ENCODE measurements at regions not wholly inside any gene's neighbourhood (a gene's known extent, or its start where the extent isn't known, plus 50 kb on each side); places are given as distances from the start of the nearest gene placed in this dataset.

GRCh38 chr16:73599870-73600269 is 551.9 kb upstream of the ZFHX3 start:
- H3K4ac ChIP-seq (replicated peaks; ENCODE audit: insufficient read length, low read depth, low read length): no peak overlapping the region
- H3K23ac ChIP-seq (ENCODE audit: insufficient read length): no peak overlapping the region
- no peak overlapping the region for H2BK15ac ChIP-seq (ENCODE audit: low read length)
- no peak overlapping the region for H4K8ac ChIP-seq (ENCODE audit: extremely low read depth, insufficient read depth, low read length)
- no peak overlapping the region for H3K9ac ChIP-seq (replicated peaks in 1 of 4; ENCODE audit: extremely low read depth in 1 of 4, low read depth in 3 of 4, low read length in 3 of 4)
- H3K4me2 ChIP-seq (ENCODE audit: insufficient read depth in 1 of 2, low read depth in 2 of 2, low read length in 2 of 2): no peak overlapping the region
- no peak for FAIRE-seq
- no peak overlapping the region for H2BK120ac ChIP-seq (replicated peaks; ENCODE audit: low read depth, low read length)
- no peaks in the 10 kb centered on the region for H4K20me1 ChIP-seq (replicated peaks in 1 of 2; ENCODE audit: control insufficient read depth in 1 of 2, insufficient read depth in 2 of 2, low read length in 2 of 2)
- no peaks in the 10 kb centered on the region for H3K36me3 ChIP-seq (ENCODE audit: control insufficient read depth in 2 of 4, insufficient read depth in 4 of 4, low read length in 3 of 4)
- no peaks in the 10 kb centered on the region for H3K9me3 ChIP-seq (ENCODE audit: insufficient read depth in 2 of 2, low read depth in 1 of 2, low read length in 1 of 2)
- CTCF ChIA-PET (ENCODE audit: partially characterized antibody): no interaction called here
- no peak overlapping the region for H2AFZ ChIP-seq (ENCODE audit: low read length)
- H3K23me2 ChIP-seq (ENCODE audit: low read depth, low read length): no peaks in the 10 kb centered on the region
- H3K27ac ChIP-seq (ENCODE audit: low read depth, low read length): no peak overlapping the region
- peaks cover 0 to 2% (median under 1%) of the 10 kb centered on the region in 4 experiments; a peak in 3 of 7 replicates for H3K4me1 ChIP-seq (replicated peaks in 1 of 4; ENCODE audit: control insufficient read depth in 3 of 4, insufficient read depth in 4 of 4, low read length in 3 of 4)
- H3K14ac ChIP-seq (ENCODE audit: insufficient read length): no peak overlapping the region
- DNase-seq (ENCODE audit: low read depth in 1 of 2, low spot score in 2 of 2): no peak
- no peak overlapping the region for H2BK20ac ChIP-seq (ENCODE audit: low read length)
- H2BK5ac ChIP-seq (ENCODE audit: low read depth, low read length): no peak overlapping the region
- no peak overlapping the region for H4K5ac ChIP-seq (ENCODE audit: insufficient read length, low read depth, low read length)
- H3K18ac ChIP-seq (ENCODE audit: extremely low read depth, low read length): no peak overlapping the region
- H3K56ac ChIP-seq (replicated peaks; ENCODE audit: insufficient read length, low read depth, low read length): no peak overlapping the region
- no peaks in the 10 kb centered on the region for H3K79me2 ChIP-seq (ENCODE audit: control insufficient read depth in 1 of 2, insufficient read depth in 2 of 2, low read length in 2 of 2)
- H4K91ac ChIP-seq (replicated peaks; ENCODE audit: insufficient read length, low read length): no peak overlapping the region
- H3K4me3 ChIP-seq (ENCODE audit: extremely low read depth in 1 of 4, insufficient read depth in 2 of 4, low read depth in 3 of 4, low read length in 4 of 4): no peak overlapping the region
- H3K79me1 ChIP-seq (ENCODE audit: low read depth, low read length): no peaks in the 10 kb centered on the region
- 0 out of 2 replicates have a peak overlapping the region, but pooled peaks have one; percentile 17 for H2BK12ac ChIP-seq (ENCODE audit: low read depth, low read length)
- 92% methylated on average over 2 of the region's 2 CpGs; no CpG with 5 or more reads in 1 of the 2 experiments for WGBS, 2 experiments (ENCODE audit: extremely low coverage in 1 of 2, insufficient coverage in 1 of 2, insufficient read length in 1 of 2, insufficient replicate concordance in 2 of 2, low coverage in 1 of 2, low lambda C conversion rate in 2 of 2, missing lambda C conversion rate in 1 of 2)
- POLR2A ChIA-PET (ENCODE audit: partially characterized antibody): no interaction called here
- H2AK5ac ChIP-seq (ENCODE audit: low read depth, low read length): no peak overlapping the region
- no peaks in the 10 kb centered on the region for H3K27me3 ChIP-seq (replicated peaks in 1 of 4; ENCODE audit: control insufficient read depth in 3 of 4, extremely low read depth in 1 of 4, insufficient read depth in 3 of 4, low read length in 3 of 4)
- TF ChIP-seq RNF2 (IDR thresholded peaks at IDR 0.05; ENCODE audit: borderline replicate concordance, low read depth, low read length, missing control alignments, poor library complexity, severe bottlenecking): no peak
- no peak for TF ChIP-seq TEAD4 (IDR thresholded peaks at IDR 0.05; ENCODE audit: low read depth, low read length)
- TF ChIP-seq CHD2 (IDR thresholded peaks at IDR 0.05; ENCODE audit: low read length): no peak
- TF ChIP-seq, protein P1, sequence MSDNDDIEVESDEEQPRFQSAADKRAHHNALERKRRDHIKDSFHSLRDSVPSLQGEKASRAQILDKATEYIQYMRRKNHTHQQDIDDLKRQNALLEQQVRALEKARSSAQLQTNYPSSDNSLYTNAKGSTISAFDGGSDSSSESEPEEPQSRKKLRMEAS (IDR thresholded peaks at IDR 0.05): no peak
- no peak for TF ChIP-seq ATF2 (IDR thresholded peaks at IDR 0.05; ENCODE audit: low read length)
- no peak for TF ChIP-seq KDM5A (IDR thresholded peaks at IDR 0.05; ENCODE audit: low read length)
- TF ChIP-seq HDAC6 (IDR thresholded peaks at IDR 0.05; ENCODE audit: low read depth, low read length): no peak
- TF ChIP-seq SIRT6 (IDR thresholded peaks at IDR 0.05; ENCODE audit: low read length): no peak
- no peak for TF ChIP-seq GTF2F1 (IDR thresholded peaks at IDR 0.05; ENCODE audit: borderline replicate concordance, low read depth, low read length)
- no peak for TF ChIP-seq RXRA (IDR thresholded peaks at IDR 0.05; ENCODE audit: insufficient read depth, low read depth, low read length)
- no peak for TF ChIP-seq EP300 (IDR thresholded peaks at IDR 0.05; ENCODE audit: borderline replicate concordance in 1 of 2, low read depth in 2 of 2, low read length in 2 of 2)
- TF ChIP-seq KDM4A (IDR thresholded peaks at IDR 0.05; ENCODE audit: low read depth, low read length, severe bottlenecking): no peak
- no peak for TF ChIP-seq SP1 (IDR thresholded peaks at IDR 0.05; ENCODE audit: low read depth, low read length)

All from H1 (cell line).